IMR-90 (cell line): ENCODE measurements at regions not wholly inside any gene's neighbourhood (a gene's known extent, or its start where the extent isn't known, plus 50 kb on each side); places are given as distances from the start of the nearest gene placed in this dataset.

Source experiments
- BHLHE40 ChIP-seq: fragments of 150-350 bp; IDR thresholded peaks from 2 replicates; pipeline ENCODE4 v1.6.1; 2016; ENCODE audit warnings: mild to moderate bottlenecking, low read depth, low read length
- CEBPB ChIP-seq: IDR thresholded peaks from 2 replicates; pipeline ENCODE4 v1.6.1; 2012; ENCODE audit warnings: low read depth, low read length, improper control_type of control experiment
- MAZ ChIP-seq: IDR thresholded peaks from 2 replicates; pipeline ENCODE4 v1.6.1; 2012; ENCODE audit warnings: low read depth, mild to moderate bottlenecking, low read length, improper control_type of control experiment, moderate library complexity, borderline replicate concordance
- POLR2A ChIP-seq: IDR thresholded peaks from 2 replicates; pipeline ENCODE4 v1.6.1; 2012; ENCODE audit warnings: mild to moderate bottlenecking, low read depth, low read length
- RAD21 ChIP-seq: IDR thresholded peaks from 2 replicates; pipeline ENCODE4 v1.6.1; 2012; ENCODE audit warnings: low read length, improper control_type of control experiment
- RCOR1 ChIP-seq: IDR thresholded peaks from 2 replicates; pipeline ENCODE4 v1.6.1; 2012; ENCODE audit warnings: mild to moderate bottlenecking, low read length, improper control_type of control experiment; ENCODE audit not compliant: insufficient replicate concordance
- RFX5 ChIP-seq: IDR thresholded peaks from 2 replicates; pipeline ENCODE4 v1.8.0; 2012; ENCODE audit warnings: low read depth, mild to moderate bottlenecking, low read length, moderate library complexity
- USF2 ChIP-seq: fragments of 150-350 bp; IDR thresholded peaks from 2 replicates; pipeline ENCODE4 v1.6.1; 2017; ENCODE audit warnings: mild to moderate bottlenecking, antibody characterized with exemption, low read length, low read depth
- TF ChIP-seq, protein P1 (sequence below): conservative IDR thresholded peaks from 2 replicates; pipeline ENCODE4 v1.5.1; 2012; ENCODE audit warnings: mild to moderate bottlenecking, low read depth, low read length, improper control_type of control experiment

GRCh38 chr4:149975172-149975571 is 103.1 kb upstream of the DCLK2 start:
- TF ChIP-seq RCOR1 = no peak
- TF ChIP-seq CEBPB = no peak
- TF ChIP-seq, protein P1, sequence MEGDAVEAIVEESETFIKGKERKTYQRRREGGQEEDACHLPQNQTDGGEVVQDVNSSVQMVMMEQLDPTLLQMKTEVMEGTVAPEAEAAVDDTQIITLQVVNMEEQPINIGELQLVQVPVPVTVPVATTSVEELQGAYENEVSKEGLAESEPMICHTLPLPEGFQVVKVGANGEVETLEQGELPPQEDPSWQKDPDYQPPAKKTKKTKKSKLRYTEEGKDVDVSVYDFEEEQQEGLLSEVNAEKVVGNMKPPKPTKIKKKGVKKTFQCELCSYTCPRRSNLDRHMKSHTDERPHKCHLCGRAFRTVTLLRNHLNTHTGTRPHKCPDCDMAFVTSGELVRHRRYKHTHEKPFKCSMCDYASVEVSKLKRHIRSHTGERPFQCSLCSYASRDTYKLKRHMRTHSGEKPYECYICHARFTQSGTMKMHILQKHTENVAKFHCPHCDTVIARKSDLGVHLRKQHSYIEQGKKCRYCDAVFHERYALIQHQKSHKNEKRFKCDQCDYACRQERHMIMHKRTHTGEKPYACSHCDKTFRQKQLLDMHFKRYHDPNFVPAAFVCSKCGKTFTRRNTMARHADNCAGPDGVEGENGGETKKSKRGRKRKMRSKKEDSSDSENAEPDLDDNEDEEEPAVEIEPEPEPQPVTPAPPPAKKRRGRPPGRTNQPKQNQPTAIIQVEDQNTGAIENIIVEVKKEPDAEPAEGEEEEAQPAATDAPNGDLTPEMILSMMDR = no peak
- TF ChIP-seq POLR2A = no peak
- TF ChIP-seq RAD21 = no peak
- TF ChIP-seq USF2 = no peak
- TF ChIP-seq BHLHE40 = no peak
- no peak for TF ChIP-seq RFX5
- no peak for TF ChIP-seq MAZ
